A172 (cell line): ENCODE measurements at regions not wholly inside any gene's neighbourhood (a gene's known extent, or its start where the extent isn't known, plus 50 kb on each side); places are given as distances from the start of the nearest gene placed in this dataset.

Experiments used
- DNase-seq: peaks from one replicate; pipeline ENCODE4 v3.0.0-alpha.2; 2015; ENCODE audit warnings: low spot score

GRCh38 chr2:2765176-2765800 lies 434.2 kb upstream of the MYT1L start:
- no peak for DNase-seq

- no peak for DNase-seq
Observed at GRCh38 chr2:2764739-2765138, 433.7 kb upstream of the MYT1L start.

- DNase-seq = no peak
Observed at GRCh38 chr2:2764001-2764355, 432.9 kb upstream of the MYT1L start.

GRCh38 chr2:2763351-2764000 lies 432.4 kb upstream of the MYT1L start:
- no peak for DNase-seq

GRCh38 chr2:2762913-2763312 lies 431.8 kb upstream of the MYT1L start:
- no peak for DNase-seq

GRCh38 chr2:2762166-2762908 lies 431.3 kb upstream of the MYT1L start:
- DNase-seq = no peak

- no peak for DNase-seq
Observed at GRCh38 chr2:2758793-2759367, 427.8 kb upstream of the MYT1L start.

- no peak for DNase-seq
Observed at GRCh38 chr2:2757764-2758163, 426.7 kb upstream of the MYT1L start.

GRCh38 chr2:2756886-2757285 lies 425.8 kb upstream of the MYT1L start:
- DNase-seq = no peak

GRCh38 chr2:2755990-2756389 lies 424.9 kb upstream of the MYT1L start:
- DNase-seq = no peak

GRCh38 chr2:2754940-2755339 lies 423.9 kb upstream of the MYT1L start:
- no peak for DNase-seq

GRCh38 chr2:2751715-2752315 lies 420.7 kb upstream of the MYT1L start:
- no peak for DNase-seq

- DNase-seq = no peak
Observed at GRCh38 chr2:2750867-2751714, 420.0 kb upstream of the MYT1L start.

- DNase-seq = no peak
Observed at GRCh38 chr2:2749206-2749598, 418.1 kb upstream of the MYT1L start.

GRCh38 chr2:2748399-2749205 lies 417.5 kb upstream of the MYT1L start:
- DNase-seq = no peak

- no peak for DNase-seq
Observed at GRCh38 chr2:2747797-2748301, 416.8 kb upstream of the MYT1L start.

GRCh38 chr2:2746731-2747130 lies 415.7 kb upstream of the MYT1L start:
- DNase-seq = no peak

- no peak for DNase-seq
Observed at GRCh38 chr2:2744958-2745715, 414.1 kb upstream of the MYT1L start.

- no peak for DNase-seq
Observed at GRCh38 chr2:2744107-2744506, 413.0 kb upstream of the MYT1L start.

GRCh38 chr2:2743164-2743571 lies 412.1 kb upstream of the MYT1L start:
- peak; percentile 19 for DNase-seq
